ENCODE measurements at regions not wholly inside any gene's neighbourhood (a gene's known extent, or its start where the extent isn't known, plus 50 kb on each side); places are given as distances from the start of the nearest gene placed in this dataset.
"Not testable (repeated sequence)": the region's sequence is repeated elsewhere in the genome, so short reads cannot be mapped to it uniquely, and the experiment has no call there.

DNA sequence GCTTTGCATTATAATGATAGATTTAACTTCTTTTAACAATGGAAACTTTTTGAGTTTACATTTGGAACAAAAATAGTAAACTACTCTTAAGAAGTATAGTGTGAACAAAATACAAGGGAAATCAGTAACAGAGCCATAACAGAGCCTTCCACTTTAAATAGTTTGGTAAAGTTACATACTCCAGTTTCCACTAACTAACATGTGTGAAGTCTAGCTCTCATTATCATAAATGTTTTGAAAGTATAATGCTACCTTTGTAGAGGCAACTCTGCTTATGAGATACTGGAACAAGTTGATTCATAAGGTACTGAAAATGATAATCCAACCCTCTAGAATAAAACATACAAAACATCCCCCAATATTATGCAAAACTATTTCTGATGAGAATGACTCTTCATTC lies 1155.1 kb upstream of the ADGRL2 start:
- no peak for DNase-seq (ENCODE audit: low spot score)

DNA sequence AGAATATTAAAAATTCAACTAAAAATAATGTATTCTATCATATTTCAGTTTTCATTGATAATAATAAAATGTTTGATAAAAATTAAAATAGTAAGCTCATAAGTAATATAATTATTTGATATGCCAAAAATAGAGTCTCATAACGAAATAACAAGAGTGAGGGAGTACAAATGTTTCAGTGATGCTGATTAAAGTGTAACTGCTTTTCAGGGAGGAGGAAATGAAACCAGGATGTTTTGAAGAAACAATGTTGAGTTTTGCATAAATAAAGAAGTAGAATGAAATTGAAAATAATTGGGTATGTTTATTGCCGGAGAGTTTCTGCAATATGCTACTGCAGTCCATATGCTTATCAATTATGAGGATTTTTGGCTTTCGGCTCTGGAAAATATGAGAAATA lies 1159.8 kb upstream of the ADGRL2 start:
- no peak for DNase-seq (ENCODE audit: low spot score)

DNA sequence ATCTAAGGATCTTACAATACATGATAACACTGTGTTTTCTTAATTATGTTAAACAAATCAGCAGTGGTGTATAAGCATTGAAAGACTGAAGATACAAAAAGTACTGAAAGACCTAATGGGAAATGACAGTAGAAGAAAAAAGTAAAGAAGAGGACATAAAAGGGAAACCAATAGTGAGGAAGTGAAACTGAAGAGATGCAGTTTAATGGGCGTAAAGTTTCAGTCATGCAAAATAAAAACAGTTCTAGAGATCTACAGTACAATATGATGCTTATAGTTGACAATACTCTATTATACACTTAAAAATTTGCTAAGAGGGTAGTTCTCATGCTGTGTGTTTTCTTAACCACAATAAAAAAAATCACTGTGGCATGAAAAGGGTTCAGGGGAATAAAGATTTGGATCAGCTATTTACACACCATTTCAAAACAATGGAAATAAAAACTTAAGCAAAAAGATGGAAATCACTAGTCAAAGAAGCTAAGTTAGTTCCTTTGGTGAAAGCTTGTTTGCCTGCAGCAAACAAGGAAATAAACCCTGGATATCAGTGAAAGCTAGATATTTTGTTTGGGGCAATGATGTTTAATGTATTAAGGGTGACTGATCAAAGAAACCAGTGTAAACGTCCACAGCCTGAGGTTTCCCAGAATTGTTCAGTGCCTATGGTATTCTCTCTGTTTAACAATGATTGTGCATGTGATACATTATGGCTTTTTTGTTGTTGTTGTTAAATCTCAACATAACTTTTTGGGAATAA lies 1160.8 kb upstream of the ADGRL2 start:
- DNase-seq (ENCODE audit: low spot score) = no peak

DNA sequence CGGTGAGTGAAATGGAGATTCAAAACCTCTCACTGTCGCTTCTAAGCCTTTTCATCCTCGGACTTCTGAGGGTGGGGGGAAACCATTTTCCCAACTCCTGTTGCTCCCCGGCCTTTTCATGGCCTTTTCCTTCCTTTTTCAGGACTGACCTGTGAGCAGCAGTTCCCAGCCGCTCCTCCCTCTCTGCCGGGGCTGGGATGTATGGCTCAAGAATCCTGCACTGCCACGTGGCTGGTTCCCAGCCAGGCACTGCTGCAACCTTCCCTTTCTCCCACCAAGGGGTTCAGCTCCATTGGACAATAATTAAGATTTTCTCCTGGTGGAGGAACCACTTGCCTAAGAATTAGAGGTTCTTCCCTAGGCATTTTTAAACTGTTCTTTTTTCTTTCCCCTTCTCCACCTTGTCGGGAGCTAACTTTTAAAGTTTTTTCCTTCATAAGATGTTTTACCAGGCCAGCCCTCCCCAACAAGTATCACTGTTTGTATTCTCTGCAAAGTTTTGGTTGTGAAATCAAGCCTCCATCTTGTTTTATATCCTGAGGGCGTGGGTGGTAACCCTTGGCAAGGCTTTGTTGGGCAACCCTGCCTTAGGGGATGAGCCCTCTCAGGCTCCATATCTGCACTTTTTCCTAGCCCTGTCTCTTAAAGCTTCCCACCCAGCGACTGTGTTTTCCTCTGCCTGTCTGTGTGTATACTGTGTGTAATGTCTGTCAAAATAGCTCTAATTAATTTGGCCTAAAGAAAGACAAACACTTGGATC lies 1166.6 kb upstream of the ADGRL2 start:
- no peak for DNase-seq (ENCODE audit: low spot score)

DNA sequence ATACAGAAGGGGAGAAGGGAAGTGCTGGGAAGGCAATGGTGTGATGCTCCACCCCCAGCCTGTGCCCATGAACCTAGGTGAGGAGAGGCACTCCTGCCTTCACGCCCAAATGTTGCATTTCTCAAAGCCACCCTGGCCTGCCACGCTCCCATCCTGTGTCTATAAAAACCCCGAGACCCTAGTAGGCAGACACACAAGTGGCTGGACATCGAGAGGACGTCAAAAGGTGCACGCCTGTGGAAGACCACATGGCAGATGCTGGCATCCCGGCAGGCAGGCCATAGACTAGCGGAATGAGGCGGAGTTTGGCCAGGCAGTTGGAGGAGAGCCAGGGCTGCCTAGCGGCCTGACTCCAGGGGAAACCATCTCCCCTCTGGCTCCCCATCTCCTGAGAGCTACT lies 1168.5 kb upstream of the ADGRL2 start:
- DNase-seq (ENCODE audit: low spot score) = no peak

DNA sequence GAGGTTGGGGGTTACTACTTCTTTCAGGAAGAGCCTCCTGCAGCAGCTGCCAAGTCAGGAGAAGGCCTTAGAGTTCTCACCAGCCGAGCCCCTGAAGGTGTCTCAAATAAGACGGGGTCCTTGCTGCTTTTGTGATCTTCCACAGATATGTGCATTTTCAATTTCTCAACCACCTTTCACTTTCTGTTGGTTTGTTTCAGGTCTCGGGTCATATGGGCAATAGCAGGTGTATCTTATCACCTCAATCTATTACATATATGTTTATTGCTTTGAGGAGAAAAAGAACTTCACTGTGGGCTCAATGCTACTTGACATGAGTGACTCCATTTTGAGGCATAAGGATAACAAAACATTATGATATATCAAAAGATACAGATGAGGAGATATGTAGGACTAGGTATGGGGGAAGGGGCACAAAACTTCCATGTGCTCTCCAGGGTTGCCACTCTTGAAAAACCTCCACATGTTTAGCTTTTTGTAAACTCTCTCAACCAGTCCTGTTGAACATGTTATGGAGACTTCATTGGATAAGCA lies 1171.4 kb upstream of the ADGRL2 start:
- no peak for DNase-seq (ENCODE audit: low spot score)

DNA sequence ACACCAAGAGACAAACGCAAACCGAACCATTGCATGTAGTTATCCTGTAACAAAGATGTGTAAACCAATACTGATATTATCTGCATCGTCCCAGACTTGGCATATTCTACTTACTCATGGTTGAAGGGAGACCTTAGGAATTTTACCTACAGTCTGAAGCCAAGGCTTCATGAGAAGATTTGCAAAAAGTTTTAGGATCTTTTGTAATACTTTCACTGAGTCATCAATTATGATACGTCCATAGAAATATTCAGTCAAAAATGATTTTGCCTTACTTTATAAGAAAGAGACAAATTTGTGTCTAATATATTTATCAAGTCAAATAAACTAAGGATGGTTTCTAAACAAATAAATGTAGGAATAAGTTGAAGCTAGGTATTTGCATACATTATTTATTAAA lies 1176.1 kb upstream of the ADGRL2 start:
- DNase-seq (ENCODE audit: low spot score) = no peak

DNA sequence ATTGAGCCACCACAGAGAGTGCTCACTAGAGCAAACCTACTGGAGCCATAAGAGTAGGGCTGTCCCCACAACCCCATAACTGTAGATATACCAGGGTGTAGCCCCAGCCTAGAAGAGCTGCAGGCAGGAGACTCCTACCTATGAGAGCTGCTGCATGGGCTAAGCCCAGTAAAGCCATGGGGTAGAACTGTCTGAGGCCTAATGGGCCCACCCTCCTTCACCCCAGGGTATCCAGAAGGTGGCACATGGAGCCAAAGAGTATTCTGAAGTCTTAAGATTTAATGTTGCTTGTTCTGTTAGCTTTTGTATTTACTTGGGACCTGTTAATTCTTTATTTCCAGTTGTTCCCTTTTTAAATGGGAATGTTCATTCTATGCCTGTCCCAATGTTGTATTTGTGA lies 1193.7 kb upstream of the ADGRL2 start:
- no peak for DNase-seq (ENCODE audit: low spot score)

DNA sequence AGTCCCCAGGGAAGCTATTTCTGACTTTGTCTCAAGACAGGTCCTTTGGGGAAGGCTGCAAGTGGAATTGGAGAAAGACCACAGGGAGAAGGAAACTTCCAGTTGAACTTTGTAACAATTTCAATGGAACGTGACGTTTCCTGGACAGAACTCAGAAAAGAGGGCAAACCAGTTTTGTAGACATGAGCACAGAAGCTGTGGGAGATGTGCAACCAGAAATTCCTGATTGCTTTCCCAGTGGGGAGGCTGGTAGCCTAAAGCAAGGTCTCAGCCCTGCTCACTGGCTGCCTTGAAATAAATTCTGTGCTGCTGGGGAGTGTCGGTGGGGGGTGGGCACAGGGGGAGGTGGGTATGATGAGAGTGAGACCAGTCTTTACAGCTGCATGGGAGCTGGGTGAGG lies 1206.7 kb upstream of the ADGRL2 start:
- DNase-seq (ENCODE audit: low spot score) = no peak

DNA sequence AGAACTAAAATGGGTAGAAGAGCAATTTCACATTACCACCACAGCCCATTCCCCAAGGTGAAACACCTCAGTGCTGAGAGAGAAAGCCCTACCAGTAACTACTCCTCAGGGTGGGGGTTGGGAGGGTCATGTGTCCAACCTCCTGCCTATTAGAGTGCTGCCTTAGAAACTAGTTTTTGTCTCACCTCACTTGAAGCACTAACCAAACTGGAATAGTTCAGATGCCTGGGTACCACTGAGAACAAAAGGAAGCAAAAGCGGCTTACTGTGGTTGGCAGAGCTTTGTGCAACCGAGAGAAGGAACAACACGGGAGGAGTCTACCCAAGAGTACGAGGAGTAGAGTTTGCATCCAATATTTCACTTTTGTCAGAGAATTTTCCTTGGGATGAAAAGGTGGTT lies 1207.5 kb upstream of the ADGRL2 start:
- no peak for DNase-seq (ENCODE audit: low spot score)

DNA sequence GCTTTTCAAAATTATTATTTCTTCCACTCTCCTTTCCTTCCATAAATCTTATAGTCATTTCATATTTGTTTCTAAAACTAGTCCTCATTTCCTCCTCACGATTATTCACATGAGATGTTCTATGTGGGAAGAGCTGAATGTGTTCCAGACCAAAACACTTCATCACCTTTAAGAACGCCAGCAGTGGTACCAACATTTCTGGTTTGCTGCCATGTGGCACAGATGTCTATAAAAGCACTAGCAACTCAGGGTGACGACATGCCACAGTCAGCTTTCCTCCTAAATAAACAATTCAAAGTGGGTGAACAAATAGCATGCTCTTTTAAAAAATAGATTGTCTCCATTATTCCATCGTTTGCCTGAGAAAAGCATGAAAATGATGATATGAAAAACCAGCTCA lies 1217.8 kb upstream of the ADGRL2 start:
- no peak for DNase-seq (ENCODE audit: low spot score)

DNA sequence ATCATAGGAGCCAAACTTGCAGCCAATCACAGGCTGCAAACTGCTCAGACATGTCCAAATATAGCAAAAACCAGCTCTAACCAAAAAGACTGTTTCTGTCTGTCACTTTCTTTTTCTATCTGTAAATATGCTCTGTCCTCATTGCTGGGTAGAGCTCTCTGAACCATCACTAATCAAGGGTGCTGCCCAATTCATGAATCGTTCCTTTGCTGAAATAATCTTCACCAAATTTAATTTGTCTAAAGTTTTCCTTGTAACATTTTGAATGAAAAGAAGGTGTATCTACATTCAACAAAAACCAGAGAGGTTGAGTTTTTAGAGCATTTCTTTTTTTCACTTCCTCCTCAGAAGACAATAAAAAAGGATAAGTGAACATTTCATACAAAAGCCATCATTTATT lies 1221.7 kb upstream of the ADGRL2 start:
- no peak for DNase-seq (ENCODE audit: low spot score)

DNA sequence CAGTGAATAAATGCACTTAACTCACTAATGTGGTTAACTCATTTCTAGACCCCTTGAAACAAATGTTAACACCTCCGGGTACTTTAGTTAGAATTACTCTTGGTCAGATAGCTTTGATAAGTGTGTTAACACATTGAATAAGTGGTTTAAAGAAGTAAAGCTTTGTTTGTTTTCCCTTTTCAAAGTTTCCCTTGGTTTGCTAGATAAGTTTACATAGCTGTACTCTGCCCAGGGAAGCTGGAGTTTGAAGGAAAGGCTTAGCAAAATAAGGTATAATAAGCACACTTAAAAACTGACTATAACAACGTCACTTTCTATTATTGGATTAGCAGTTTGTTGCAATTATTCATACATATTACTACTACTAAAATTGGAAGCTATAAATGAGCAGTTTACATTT lies 1233.9 kb upstream of the ADGRL2 start:
- DNase-seq (ENCODE audit: low spot score) = no peak

DNA sequence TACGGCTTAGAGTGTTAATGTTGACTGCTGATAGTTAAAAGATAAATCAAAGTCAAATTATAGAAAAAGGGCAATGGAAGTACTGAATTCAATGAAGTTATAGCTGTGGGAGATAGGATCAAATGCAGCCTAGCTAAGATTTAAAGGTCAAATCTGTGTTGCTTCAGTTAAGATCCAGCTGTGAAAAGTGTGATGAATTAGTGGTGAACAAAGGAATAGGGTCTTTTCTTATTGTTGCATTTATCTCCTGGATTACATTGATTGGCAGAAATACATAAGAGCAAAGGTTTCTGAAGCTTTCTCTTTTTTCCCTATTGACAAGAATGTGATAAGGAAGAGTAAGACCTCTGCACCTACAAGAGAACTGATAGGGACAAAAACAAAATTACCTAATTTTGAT lies 1234.6 kb upstream of the ADGRL2 start:
- DNase-seq (ENCODE audit: low spot score) = no peak

DNA sequence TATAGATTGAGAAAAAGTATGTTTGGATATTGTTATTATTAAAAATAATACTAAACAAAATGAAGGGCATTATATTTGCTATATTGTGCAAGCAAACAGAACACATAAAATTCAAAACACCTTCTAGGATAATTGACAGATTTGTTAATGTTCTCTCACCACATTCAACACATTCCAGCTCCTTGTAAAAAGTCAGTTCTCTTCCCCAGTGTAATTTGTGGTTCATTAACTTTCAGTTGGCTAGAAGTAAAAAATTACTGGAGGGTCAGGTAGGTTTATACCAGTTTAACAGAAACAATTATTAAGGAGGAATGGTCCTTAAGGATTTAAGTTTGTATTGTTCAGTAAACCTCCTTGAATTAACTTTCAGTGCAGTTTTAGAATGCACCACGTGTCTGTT lies 1235.3 kb upstream of the ADGRL2 start:
- DNase-seq (ENCODE audit: low spot score) = no peak

DNA sequence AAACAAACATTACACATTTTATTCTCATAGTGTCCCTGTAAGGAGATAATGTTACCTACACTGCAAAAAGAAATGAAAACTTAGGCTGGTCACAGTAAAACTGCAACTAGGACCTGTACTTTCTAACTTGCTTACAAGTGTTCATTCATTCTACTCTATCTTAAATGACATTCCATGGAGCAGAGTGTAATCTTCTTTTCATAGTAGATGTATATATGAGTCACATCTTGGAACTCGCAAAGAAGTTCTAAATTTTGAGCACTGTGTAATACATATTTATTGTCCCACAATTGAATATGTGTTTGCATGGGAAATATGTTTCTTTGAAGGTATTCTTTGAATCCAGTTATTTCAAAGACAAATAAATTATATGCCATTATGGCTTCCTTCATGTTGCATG lies 1258.5 kb upstream of the ADGRL2 start:
- DNase-seq (ENCODE audit: low spot score) = no peak

DNA sequence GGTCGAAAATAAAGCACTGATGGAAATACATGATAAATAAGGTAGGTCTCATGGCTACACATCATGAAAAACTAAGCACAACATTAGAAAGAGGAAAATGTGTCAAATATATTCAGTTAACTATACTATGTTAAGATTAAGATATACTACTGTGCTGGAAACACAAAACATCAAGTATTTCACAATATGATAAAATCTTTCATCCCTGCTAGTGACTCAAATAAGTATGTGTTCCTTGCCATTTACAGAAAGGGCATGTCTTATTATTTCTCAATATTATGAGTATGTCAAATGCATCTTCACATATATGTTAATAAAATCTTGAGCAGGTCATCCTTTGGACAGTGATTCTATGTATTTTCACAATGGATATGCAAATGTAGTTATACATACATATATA lies 1260.1 kb upstream of the ADGRL2 start:
- DNase-seq (ENCODE audit: low spot score) = no peak

DNA sequence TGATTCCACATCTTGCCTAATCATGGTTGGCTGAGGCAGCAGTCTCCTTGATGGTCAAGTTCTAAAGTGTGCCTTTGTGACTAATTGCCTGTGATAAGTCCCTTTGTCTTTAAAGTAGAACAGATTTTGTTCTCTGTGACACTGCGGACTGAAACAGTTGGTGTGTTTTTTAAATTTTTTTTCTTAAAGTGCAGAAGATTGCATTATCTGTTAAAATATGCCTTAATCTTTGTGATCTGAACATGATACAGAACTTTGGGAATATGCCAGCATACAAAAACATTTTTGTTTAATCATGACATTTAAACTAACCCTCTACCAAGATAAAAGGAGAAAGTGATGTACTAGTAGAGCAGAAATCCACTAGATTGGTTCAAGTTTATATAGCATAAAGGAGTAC lies 1260.6 kb upstream of the ADGRL2 start:
- DNase-seq (ENCODE audit: low spot score) = no peak

DNA sequence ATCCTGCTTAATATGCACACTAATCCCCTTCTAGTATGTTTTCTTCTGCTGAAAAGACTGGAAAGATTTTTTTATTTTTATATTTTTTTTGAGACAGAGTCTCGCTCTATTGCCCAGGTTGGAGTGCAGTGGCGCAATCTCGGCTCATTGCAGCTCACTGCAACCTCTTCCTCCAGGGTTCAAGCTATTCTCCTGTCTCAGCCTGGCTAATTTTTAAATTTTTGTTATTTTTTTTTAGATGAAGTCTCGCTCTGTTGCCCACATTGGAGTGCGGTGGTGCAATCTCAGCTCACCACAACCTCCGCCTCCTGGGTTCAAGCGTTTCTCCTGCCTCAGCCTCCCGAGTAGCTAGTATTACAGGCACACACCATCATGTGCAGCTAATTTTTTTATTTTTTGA lies 1261.4 kb upstream of the ADGRL2 start:
- not testable (repeated sequence) for DNase-seq (ENCODE audit: low spot score)

DNA sequence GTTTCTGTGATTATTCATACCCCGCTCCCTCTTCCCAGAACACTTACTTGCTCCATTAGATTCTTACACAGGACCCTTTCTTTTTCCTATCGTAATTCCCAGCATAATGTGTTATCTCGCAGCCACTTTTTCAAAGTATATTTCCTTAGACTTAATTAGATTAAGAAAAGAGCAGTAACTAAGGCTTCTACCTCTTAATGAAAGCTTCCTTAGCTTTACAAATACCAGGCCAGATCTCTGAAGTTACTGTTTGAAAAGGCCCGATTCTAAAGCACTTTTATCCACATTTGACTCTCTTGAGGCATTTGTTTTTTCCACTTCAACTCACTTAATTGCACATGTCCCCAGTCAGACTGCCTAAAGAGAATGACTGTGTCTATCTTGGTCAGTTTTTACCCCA lies 1264.3 kb upstream of the ADGRL2 start:
- no peak for DNase-seq (ENCODE audit: low spot score)

DNA sequence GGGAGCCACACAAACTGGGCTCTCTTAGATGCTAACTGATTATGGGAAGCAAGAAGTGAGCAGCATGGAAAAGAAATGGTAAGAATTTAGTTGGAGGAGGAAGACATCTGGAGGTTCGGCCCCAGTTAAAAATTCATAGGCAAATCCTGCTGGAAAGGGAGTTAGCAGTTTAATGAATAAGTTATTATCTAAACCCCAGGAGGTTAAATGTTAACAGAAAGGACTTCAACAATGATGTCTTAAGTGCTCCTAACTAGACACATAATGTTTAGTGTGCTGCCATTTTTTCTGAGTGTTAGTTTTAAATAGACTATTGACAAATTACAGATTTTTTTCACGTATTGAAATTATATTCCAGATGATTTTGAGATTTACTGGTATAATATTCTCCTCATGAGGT lies 1265.3 kb upstream of the ADGRL2 start:
- no peak for DNase-seq (ENCODE audit: low spot score)

DNA sequence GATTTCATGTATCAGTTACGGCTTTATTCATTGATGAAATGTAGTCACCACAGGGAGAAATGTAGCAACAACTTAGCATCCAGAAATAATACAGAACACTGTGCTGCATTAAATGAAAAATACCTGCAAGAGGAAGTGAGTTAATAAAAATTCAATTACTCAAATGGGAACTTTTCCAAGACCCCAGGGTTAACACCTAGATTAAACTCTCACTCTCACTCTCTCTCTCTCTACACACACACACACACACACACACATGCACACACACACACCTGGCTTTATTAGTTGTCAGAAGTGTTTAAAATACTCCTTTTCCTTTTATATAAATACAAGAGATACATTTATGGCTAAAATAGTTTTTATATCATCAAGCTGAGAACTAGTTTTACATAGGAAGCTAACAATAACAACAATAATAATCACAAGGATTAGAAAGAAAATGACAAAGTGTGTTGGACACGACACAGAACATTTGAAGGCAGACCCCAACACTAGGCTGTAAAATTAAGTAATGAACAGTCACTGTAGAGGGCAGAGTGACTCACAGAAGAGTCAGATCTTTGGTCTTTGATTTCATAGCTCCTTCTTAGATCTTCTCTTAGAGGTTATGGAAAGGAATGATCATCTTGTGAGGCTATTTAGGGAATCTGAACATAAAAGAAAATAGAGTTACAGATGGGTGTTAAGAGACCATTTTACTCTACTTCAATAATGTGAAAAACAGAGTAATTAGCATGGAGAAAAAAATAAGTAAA lies 1266.0 kb upstream of the ADGRL2 start:
- DNase-seq (ENCODE audit: low spot score) = no peak

DNA sequence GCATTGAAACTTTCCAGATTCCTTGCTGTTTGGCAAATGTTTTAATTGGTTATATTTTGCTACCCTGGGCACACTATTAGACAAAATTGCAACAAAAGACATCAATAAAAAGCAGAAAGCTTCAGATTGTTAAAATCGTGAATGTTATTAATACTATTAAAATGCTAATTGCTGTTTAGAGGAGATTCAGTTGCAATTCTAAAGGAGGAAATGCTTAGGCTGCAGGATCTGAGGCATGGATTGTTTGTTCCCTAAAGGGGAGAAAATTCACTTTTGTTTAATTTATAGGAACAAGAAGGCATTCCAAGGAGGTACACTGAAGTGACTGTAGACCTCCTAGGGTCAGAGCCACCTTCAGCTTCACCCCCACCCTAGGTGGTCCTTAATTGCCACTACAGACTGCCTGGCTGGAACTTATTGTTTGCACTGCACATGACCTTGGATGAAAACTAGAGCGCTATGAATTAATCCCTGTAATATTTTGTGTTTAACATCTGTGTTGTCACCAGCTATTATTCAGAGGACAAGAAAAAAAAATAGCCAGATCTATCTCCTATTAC lies 1266.9 kb upstream of the ADGRL2 start:
- no peak for DNase-seq (ENCODE audit: low spot score)
